ENCODE measurements at regions not wholly inside any gene's neighbourhood (a gene's known extent, or its start where the extent isn't known, plus 50 kb on each side); places are given as distances from the start of the nearest gene placed in this dataset.

GRCh38 chr4:29852537-29852936 is 867.6 kb upstream of the PCDH7 start:
- TF ChIP-seq CTCF (IDR thresholded peaks at IDR 0.05) (no peak), POLR2A (IDR thresholded peaks at IDR 0.05) (no peak)

Measured in adrenal gland (tissue), 5 donors.